Transverse colon (tissue), 4 donors: ENCODE measurements at regions not wholly inside any gene's neighbourhood (a gene's known extent, or its start where the extent isn't known, plus 50 kb on each side); places are given as distances from the start of the nearest gene placed in this dataset.

ENCODE experiments used
- EP300 ChIP-seq: sonication (generic); formaldehyde crosslinking; IDR thresholded peaks from one replicate; pipeline ENCODE4 v1.6.1; 2017; ENCODE audit warnings: antibody characterized with exemption, low read depth
- POLR2A ChIP-seq: fragments of 450-650 bp; IDR thresholded peaks from one replicate; pipeline ENCODE4 v1.6.1; 2016; ENCODE audit warnings: antibody characterized with exemption, mild to moderate bottlenecking, moderate library complexity
- POLR2AphosphoS5 ChIP-seq, 3 donors: sonication (generic); formaldehyde crosslinking; IDR thresholded peaks; one replicate each; pipeline ENCODE4 v1.6.1; 2016; ENCODE audit warnings: antibody characterized with exemption in 3 of 3
- TF ChIP-seq, protein P1 (sequence below), 5 experiments: fragments of 200-600 bp in 3 of 5; fragments of 450-650 bp in 2 of 5; sonication (generic) in 3 of 5; IDR thresholded peaks; 1 replicate in 2 of 5; 2 replicates in 3 of 5; pipeline ENCODE4 v1.5.1; 2016 to 2017; ENCODE audit warnings: antibody characterized with exemption in 5 of 5, inconsistent platforms in 3 of 5, mild to moderate bottlenecking in 2 of 5, moderate library complexity in 1 of 5

DNA sequence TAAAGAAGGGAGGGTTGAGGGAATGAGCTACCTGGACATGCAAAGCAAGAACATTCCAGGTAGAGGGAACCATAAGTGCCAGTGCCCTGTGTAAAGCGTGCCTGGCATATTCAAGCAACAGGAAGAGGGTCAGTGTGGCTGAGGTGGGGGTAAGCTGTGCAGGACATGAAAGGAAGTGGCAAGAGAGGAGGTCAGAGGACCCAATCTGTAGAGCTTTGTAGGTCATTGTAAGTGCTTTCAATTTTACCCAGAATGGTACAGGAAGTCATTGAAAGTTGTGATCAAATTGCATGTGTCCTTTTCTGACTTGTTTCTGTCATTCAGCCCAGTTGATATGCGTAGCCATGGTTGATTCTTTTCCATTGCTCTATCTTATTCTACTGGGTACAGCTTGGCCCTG, 156.6 kb downstream of the NOC3L start:
- TF ChIP-seq, protein P1, sequence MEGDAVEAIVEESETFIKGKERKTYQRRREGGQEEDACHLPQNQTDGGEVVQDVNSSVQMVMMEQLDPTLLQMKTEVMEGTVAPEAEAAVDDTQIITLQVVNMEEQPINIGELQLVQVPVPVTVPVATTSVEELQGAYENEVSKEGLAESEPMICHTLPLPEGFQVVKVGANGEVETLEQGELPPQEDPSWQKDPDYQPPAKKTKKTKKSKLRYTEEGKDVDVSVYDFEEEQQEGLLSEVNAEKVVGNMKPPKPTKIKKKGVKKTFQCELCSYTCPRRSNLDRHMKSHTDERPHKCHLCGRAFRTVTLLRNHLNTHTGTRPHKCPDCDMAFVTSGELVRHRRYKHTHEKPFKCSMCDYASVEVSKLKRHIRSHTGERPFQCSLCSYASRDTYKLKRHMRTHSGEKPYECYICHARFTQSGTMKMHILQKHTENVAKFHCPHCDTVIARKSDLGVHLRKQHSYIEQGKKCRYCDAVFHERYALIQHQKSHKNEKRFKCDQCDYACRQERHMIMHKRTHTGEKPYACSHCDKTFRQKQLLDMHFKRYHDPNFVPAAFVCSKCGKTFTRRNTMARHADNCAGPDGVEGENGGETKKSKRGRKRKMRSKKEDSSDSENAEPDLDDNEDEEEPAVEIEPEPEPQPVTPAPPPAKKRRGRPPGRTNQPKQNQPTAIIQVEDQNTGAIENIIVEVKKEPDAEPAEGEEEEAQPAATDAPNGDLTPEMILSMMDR (IDR thresholded peaks at IDR 0.05), result no peak
- TF ChIP-seq POLR2A (no peak), EP300 (no peak), POLR2AphosphoS5 (IDR thresholded peaks at IDR 0.05) (no peak)
